ENCODE measurements at regions not wholly inside any gene's neighbourhood (a gene's known extent, or its start where the extent isn't known, plus 50 kb on each side); places are given as distances from the start of the nearest gene placed in this dataset.

DNA sequence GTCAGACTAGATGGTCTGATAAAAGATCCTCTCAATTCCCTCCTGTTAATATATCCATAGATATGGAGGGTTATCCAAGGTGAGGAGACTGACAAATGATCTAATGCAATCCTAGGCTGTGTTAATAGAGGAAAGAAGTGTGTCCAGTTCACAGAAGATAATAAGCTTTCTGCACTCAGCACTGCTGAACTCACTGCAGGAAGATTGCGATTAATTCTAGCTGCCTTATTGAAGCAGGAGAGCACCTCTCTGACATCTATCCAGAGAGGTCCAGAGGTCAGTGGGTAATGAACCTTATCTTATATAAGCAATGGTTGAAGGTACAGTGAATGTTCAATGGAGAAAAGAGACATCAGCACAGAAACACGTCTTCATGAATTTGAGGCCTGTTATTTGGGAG lies 75.9 kb upstream of the SLC10A2 start:
- DNase-seq = no peak

DNA sequence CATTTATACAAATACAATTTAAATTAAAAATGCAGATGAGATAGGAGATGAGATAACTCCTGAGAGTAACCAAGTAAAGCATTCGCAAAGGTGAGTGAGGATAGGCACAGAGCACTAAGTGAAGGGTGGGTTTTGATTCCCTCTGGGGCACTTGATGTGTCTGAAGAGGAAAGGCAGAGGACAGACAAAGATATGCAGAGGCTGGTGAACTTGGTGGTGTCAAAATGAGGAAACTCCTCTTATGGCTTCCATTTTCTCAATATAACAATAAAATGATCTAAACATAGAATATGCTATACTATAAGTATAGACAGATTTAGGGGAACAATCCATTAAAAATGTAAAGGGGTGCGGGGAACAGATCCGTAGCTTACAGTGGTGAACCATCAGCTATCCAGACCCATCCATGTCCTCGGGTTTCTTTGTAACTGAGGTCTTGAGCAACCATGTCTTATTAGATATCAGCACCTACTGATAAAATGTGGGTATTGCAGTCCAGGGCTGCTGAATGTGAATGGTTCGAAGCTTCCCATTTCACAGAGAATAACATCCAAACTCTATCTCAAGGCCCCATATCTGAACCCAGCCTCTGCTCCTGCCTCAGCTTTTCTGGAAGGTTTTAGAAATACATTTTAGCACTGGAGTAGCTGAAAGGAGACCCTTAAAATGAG lies 73.9 kb upstream of the SLC10A2 start:
- intact Hi-C loops (cut with DNase I, micrococcal nuclease) = no loop called here
- Histone ChIP-seq H3K9me3 (no peaks in the 10 kb centered on the region), H3K36me3 (ENCODE audit: low read depth) (no peaks in the 10 kb centered on the region), H3K4me1 (ENCODE audit: low read depth) (no peaks in the 10 kb centered on the region), H3K4me3 (no peak overlapping the region)
- TF ChIP-seq, protein P1, sequence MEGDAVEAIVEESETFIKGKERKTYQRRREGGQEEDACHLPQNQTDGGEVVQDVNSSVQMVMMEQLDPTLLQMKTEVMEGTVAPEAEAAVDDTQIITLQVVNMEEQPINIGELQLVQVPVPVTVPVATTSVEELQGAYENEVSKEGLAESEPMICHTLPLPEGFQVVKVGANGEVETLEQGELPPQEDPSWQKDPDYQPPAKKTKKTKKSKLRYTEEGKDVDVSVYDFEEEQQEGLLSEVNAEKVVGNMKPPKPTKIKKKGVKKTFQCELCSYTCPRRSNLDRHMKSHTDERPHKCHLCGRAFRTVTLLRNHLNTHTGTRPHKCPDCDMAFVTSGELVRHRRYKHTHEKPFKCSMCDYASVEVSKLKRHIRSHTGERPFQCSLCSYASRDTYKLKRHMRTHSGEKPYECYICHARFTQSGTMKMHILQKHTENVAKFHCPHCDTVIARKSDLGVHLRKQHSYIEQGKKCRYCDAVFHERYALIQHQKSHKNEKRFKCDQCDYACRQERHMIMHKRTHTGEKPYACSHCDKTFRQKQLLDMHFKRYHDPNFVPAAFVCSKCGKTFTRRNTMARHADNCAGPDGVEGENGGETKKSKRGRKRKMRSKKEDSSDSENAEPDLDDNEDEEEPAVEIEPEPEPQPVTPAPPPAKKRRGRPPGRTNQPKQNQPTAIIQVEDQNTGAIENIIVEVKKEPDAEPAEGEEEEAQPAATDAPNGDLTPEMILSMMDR (IDR thresholded peaks at IDR 0.05) = no peak
- peak; percentile 59 for ATAC-seq
- DNase-seq = peak in 1 of 3 donors; percentile 37

More for the DNA sequence above, 75.9 kb upstream of the SLC10A2 start:
- no peaks in the 10 kb centered on the region for H3K9me3 ChIP-seq
- intact Hi-C loops (cut with DNase I, micrococcal nuclease) = no loop called here
- H3K4me3 ChIP-seq = no peak overlapping the region
- H3K36me3 ChIP-seq (ENCODE audit: low read depth) = no peaks in the 10 kb centered on the region
- ATAC-seq = no peak
- H3K4me1 ChIP-seq (ENCODE audit: low read depth) = no peaks in the 10 kb centered on the region
- TF ChIP-seq, protein P1 (IDR thresholded peaks at IDR 0.05) = no peak

DNA sequence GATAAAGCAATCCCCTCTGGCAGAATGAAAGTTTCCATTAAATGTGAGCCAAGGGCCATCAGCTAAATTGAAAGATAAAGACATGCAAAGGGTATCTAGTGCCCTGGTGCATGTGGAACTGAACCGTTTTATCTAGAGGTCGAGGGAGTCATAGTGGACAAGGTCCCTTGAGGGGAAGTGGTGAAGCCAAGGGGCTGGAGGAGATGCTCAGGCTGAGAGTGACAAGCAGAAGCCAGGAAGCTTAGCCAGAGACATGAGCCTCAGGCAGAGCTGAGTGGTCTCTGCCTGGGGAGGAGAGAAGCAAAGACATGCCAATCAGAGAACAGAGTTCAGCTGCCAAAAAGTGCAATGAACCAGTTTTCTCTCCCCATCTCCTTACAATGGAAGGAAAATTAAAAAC lies 68.1 kb upstream of the SLC10A2 start:
- DNase-seq (no peak), ATAC-seq (no peak)
- no peaks in the 10 kb centered on the region for H3K9me3 ChIP-seq
- TF ChIP-seq, protein P1 (IDR thresholded peaks at IDR 0.05) = no peak
- no peaks in the 10 kb centered on the region for H3K4me1 ChIP-seq (ENCODE audit: low read depth)
- H3K36me3 ChIP-seq (ENCODE audit: low read depth) = no peaks in the 10 kb centered on the region
- H3K4me3 ChIP-seq = no peak overlapping the region
- intact Hi-C loops (cut with DNase I, micrococcal nuclease) = no loop called here

DNA sequence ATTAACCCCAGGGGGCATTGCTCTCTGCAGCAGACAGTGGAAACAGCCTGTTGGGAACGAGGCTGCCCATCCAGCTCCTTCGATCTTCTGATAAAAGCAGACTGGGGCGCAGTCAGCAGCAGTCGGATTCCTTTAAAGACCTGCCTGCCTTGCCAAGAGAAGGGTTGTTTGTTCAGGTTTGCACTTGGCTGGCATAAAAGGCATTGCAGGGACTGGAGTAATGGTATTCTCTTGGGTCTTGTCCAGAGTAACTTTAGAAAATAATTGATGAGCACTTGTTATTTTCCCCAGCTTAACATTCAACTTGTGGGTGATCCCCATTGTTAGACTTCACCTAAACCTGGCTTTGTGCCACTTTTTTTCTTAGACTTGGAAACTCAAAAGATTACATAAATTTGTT lies 67.3 kb upstream of the SLC10A2 start:
- TF ChIP-seq, protein P1 (IDR thresholded peaks at IDR 0.05) = no peak
- no peaks in the 10 kb centered on the region for H3K36me3 ChIP-seq (ENCODE audit: low read depth)
- intact Hi-C loops (cut with DNase I, micrococcal nuclease) = no loop called here
- DNase-seq = no peak
- no peaks in the 10 kb centered on the region for H3K4me1 ChIP-seq (ENCODE audit: low read depth)
- H3K9me3 ChIP-seq = no peaks in the 10 kb centered on the region
- no peak for ATAC-seq
- no peak overlapping the region for H3K4me3 ChIP-seq

DNA sequence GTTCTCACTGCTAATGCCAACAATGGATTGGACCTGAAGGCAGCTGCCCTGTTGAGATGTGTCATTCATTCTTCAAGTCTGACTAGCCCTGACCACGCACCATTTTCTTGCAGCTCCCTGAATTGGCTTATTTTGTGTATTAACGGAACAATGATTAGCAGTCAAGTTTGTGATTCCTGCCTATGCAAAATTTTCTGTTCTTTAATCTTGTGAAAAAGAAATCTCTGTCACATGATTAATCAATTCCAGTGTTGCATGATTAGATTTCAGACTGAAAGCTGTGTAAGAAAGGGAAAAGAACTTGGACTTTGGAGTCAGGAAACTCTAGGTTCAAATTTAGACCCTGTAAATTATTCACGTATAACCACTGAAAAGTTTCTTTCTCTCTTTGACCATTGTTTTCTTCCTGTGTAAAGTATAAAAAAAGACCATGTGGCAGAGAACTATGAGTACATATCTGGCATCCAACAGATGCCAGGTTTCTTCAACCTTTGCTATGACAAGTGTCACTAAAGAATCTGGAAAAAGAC lies 64.5 kb upstream of the SLC10A2 start:
- DNase-seq (no peak), ATAC-seq (peak; percentile 28)
- no peak overlapping the region for H3K4me3 ChIP-seq
- no peaks in the 10 kb centered on the region for H3K36me3 ChIP-seq (ENCODE audit: low read depth)
- H3K9me3 ChIP-seq = no peaks in the 10 kb centered on the region
- intact Hi-C loops (cut with DNase I, micrococcal nuclease) = no loop called here
- no peaks in the 10 kb centered on the region for H3K4me1 ChIP-seq (ENCODE audit: low read depth)
- TF ChIP-seq, protein P1 (IDR thresholded peaks at IDR 0.05) = no peak
